B cell (primary cell): ENCODE measurements at regions not wholly inside any gene's neighbourhood (a gene's known extent, or its start where the extent isn't known, plus 50 kb on each side); places are given as distances from the start of the nearest gene placed in this dataset.

ENCODE experiments used
- ATAC-seq: fragments of 200-7000 bp; cut with Tn5 transposase; one replicate; pipeline ENCODE4 v1.10.0; 2021; ENCODE audit warnings: low read depth, mild to moderate bottlenecking, moderate number of reproducible peaks, moderate library complexity
- CTCF ChIA-PET: fragments of 350-600 bp; sonication (Branson Sonifier 250); formaldehyde crosslinking; loops from one replicate; lab custom pipeline; 2021; ENCODE audit warnings: antibody characterized with exemption, inconsistent platforms; lab: Charles Lee
- POLR2A ChIA-PET: fragments of 350-600 bp; sonication (Branson Sonifier 250); formaldehyde crosslinking; loops from one replicate; lab custom pipeline; 2021; ENCODE audit warnings: antibody characterized with exemption; lab: Charles Lee
- DNase-seq: peaks from one replicate; pipeline ENCODE4 v3.0.0; 2013
- H2AFZ ChIP-seq: 2 replicates; pipeline ENCODE4 v1.6.1; 2012; ENCODE audit warnings: mild to moderate bottlenecking, low read depth, low read length; ENCODE audit not compliant: insufficient read depth, poor library complexity, severe bottlenecking
- H3K27ac ChIP-seq, 2 donors: 1 replicate in 1 of 2; 2 replicates in 1 of 2; pipeline ENCODE4 v1.5.1; 2012 to 2013; ENCODE audit warnings: low read length in 2 of 2, mild to moderate bottlenecking in 2 of 2, moderate library complexity in 1 of 2
- H3K27me3 ChIP-seq, 4 experiments: fragments of 200-600 bp in 1 of 4; sonication (generic) in 1 of 4; replicated peaks in 1 of 4; 1 replicate in 2 of 4; 2 replicates in 2 of 4; pipeline versions ENCODE4 v1.6.1 to v1.7.0; 2013 to 2016; ENCODE audit warnings: low read length in 3 of 4, mild to moderate bottlenecking in 2 of 4, mixed read lengths in 1 of 4, moderate library complexity in 1 of 4; ENCODE audit not compliant: insufficient read depth in 4 of 4, control insufficient read depth in 3 of 4; ENCODE audit errors: control extremely low read depth in 1 of 4
- H3K36me3 ChIP-seq, 2 experiments: replicated peaks in 1 of 2; 1 replicate in 1 of 2; 2 replicates in 1 of 2; pipeline versions ENCODE4 v1.6.1 to v1.7.1; 2013; ENCODE audit warnings: low read length in 1 of 2; ENCODE audit not compliant: insufficient read depth in 2 of 2, control insufficient read depth in 1 of 2; ENCODE audit errors: control extremely low read depth in 1 of 2, extremely low read depth in 1 of 2
- H3K4me1 ChIP-seq, 2 donors: fragments of 200-600 bp in 1 of 2; sonication (generic) in 1 of 2; 1 replicate in 1 of 2; 2 replicates in 1 of 2; pipeline versions ENCODE4 v1.5.1 to v1.6.1; 2013 to 2017; ENCODE audit warnings: low read length in 2 of 2; ENCODE audit not compliant: control insufficient read depth in 2 of 2, insufficient read depth in 2 of 2
- H3K4me2 ChIP-seq: replicated peaks from 2 replicates; pipeline ENCODE3; 2012; ENCODE audit warnings: mild to moderate bottlenecking, low read depth, low read length; ENCODE audit not compliant: poor library complexity, severe bottlenecking
- H3K4me3 ChIP-seq, 5 experiments: fragments of 200-600 bp in 1 of 5; sonication (generic) in 1 of 5; 1 replicate in 3 of 5; 2 replicates in 2 of 5; pipeline versions ENCODE4 v1.5.1 to v1.7.0; 2011 to 2016; ENCODE audit warnings: low read length in 4 of 5, mild to moderate bottlenecking in 4 of 5, low read depth in 2 of 5, control low read depth in 1 of 5, moderate library complexity in 1 of 5; ENCODE audit not compliant: insufficient read depth in 1 of 5; ENCODE audit errors: control extremely low read depth in 1 of 5, extremely low read depth in 1 of 5
- H3K79me2 ChIP-seq: fragments of 200-600 bp; sonication (generic); one replicate; pipeline ENCODE4 v1.6.0; 2016; ENCODE audit warnings: low read length; ENCODE audit not compliant: control insufficient read depth, insufficient read depth
- H3K9ac ChIP-seq: fragments of 200-600 bp; sonication (generic); 2 replicates; pipeline ENCODE4 v1.6.1; 2017; ENCODE audit warnings: mild to moderate bottlenecking, low read length, moderate library complexity
- H3K9me3 ChIP-seq, 3 donors: one replicate each; pipeline versions ENCODE4 v1.6.1 to v1.7.1; 2013; ENCODE audit warnings: low read length in 2 of 3; ENCODE audit not compliant: control insufficient read depth in 2 of 3, insufficient read depth in 1 of 3; ENCODE audit errors: control extremely low read depth in 1 of 3
- H4K20me1 ChIP-seq: 2 replicates; pipeline ENCODE4 v1.6.0; 2012; ENCODE audit warnings: mild to moderate bottlenecking, low read length; ENCODE audit not compliant: insufficient read depth, control insufficient read depth, poor library complexity, severe bottlenecking
- H3K27ac Mint-ChIP-seq: one replicate; pipeline ENCODE4 v1.8.0; 2021; ENCODE audit warnings: mixed read lengths
- H3K27me3 Mint-ChIP-seq: one replicate; pipeline ENCODE4 v1.8.0; 2021; ENCODE audit warnings: mixed read lengths
- H3K4me1 Mint-ChIP-seq: one replicate; pipeline ENCODE4 v1.8.0; 2021; ENCODE audit warnings: mixed read lengths
- H3K4me3 Mint-ChIP-seq: one replicate; pipeline ENCODE4 v1.8.0; 2021; ENCODE audit warnings: mixed read lengths
- H3K9me3 Mint-ChIP-seq: one replicate; pipeline ENCODE4 v1.8.0; 2022; ENCODE audit warnings: mixed read lengths; ENCODE audit not compliant: insufficient read depth
- EZH2 ChIP-seq: IDR thresholded peaks from 2 replicates; pipeline ENCODE4 v1.6.1; 2012; ENCODE audit warnings: borderline replicate concordance, low read depth, mild to moderate bottlenecking, moderate library complexity, low read length; ENCODE audit not compliant: insufficient read depth, poor library complexity, severe bottlenecking
- WGBS: methylation state at CpG from one replicate; pipeline ENCODE4 v1.1.5; 2013; ENCODE audit warnings: missing lambda C conversion rate; ENCODE audit not compliant: insufficient coverage; 5-methylcytosine and 5-hydroxymethylcytosine counted together
- intact Hi-C: fragments of 100-400 bp; cut with micrococcal nuclease; formaldehyde crosslinking; loops from one replicate; pipeline ENCODE4 v1.10.0; 2022
- TF ChIP-seq, protein P1 (sequence below): fragments of 200-600 bp; IDR thresholded peaks from one replicate; pipeline ENCODE4 v1.8.0; 2022; ENCODE audit warnings: antibody characterized with exemption, mild to moderate bottlenecking

DNA sequence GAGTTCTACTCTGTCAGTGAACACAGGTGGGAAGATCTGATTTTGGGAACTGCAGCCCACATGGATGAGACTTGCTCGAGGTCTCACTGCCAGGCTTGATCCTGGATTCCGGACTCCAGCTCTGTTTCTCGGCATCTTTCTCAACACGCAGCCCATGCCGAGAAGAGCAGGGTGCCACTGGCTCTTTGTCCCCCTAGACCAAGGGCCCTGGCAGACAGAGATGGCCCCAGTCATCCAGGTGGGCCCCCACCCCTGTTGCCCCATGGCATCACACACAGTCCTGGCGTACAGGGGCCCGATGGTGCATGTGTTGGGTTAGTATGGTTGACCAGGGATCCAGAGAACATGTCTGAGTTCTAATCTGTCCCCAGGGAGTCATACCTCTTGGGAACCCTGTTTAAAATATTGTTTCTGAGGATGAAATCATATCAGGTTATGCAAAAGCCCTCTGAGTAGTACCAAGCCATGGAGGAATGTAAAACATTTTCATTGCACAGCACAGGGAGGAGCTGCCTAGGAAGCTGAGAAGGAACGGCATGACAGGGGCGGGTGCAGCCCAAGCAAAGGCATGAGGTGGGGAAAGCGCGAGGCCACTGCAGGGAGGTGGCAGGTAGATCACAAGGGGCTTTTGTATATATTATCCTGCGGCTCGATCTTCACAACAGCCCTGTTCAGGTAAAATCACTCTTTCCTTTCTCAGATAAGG, 320.6 kb downstream of the UACA start:
- H3K9me3 Mint-ChIP-seq, result no peaks in the 10 kb centered on the region
- peaks cover 28% of the 10 kb centered on the region for H3K27me3 Mint-ChIP-seq
- 99% methylated on average over 6 of the region's 13 CpGs for WGBS
- no peak for ATAC-seq
- H3K27ac ChIP-seq, result no peak overlapping the region
- intact Hi-C loops, result no loop called here
- no peaks in the 10 kb centered on the region for H3K79me2 ChIP-seq
- DNase-seq, result no peak
- peaks cover 16% of the 10 kb centered on the region for H3K4me1 Mint-ChIP-seq
- peaks cover 8 to 21% of the 10 kb centered on the region in 2 donors for H3K4me1 ChIP-seq
- no peak overlapping the region for H2AFZ ChIP-seq
- H3K9ac ChIP-seq, result no peak overlapping the region
- H3K36me3 ChIP-seq, result no peaks in the 10 kb centered on the region
- no peak overlapping the region for H3K4me3 Mint-ChIP-seq
- no peaks in the 10 kb centered on the region for H3K9me3 ChIP-seq
- peaks cover 0 to 8% (median 1%) of the 10 kb centered on the region in 4 experiments for H3K27me3 ChIP-seq
- H3K27ac Mint-ChIP-seq, result no peak overlapping the region
- H4K20me1 ChIP-seq, result no peaks in the 10 kb centered on the region
- CTCF ChIA-PET, result no interaction called here
- no peak overlapping the region for H3K4me2 ChIP-seq
- POLR2A ChIA-PET, result no interaction called here
- H3K4me3 ChIP-seq, result no peak overlapping the region
- TF ChIP-seq, protein P1, sequence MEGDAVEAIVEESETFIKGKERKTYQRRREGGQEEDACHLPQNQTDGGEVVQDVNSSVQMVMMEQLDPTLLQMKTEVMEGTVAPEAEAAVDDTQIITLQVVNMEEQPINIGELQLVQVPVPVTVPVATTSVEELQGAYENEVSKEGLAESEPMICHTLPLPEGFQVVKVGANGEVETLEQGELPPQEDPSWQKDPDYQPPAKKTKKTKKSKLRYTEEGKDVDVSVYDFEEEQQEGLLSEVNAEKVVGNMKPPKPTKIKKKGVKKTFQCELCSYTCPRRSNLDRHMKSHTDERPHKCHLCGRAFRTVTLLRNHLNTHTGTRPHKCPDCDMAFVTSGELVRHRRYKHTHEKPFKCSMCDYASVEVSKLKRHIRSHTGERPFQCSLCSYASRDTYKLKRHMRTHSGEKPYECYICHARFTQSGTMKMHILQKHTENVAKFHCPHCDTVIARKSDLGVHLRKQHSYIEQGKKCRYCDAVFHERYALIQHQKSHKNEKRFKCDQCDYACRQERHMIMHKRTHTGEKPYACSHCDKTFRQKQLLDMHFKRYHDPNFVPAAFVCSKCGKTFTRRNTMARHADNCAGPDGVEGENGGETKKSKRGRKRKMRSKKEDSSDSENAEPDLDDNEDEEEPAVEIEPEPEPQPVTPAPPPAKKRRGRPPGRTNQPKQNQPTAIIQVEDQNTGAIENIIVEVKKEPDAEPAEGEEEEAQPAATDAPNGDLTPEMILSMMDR, result no peak
- no peak for TF ChIP-seq EZH2

GRCh38 chr15:70442211-70442610, 321.1 kb downstream of the UACA start:
- ChIA-PET POLR2A (no interaction called here), CTCF (no interaction called here)
- no peaks in the 10 kb centered on the region for H3K36me3 ChIP-seq
- H3K4me3 ChIP-seq, result no peak overlapping the region
- TF ChIP-seq, protein P1, result no peak
- TF ChIP-seq EZH2, result no peak
- peaks cover 0 to 8% (median 1%) of the 10 kb centered on the region in 4 experiments for H3K27me3 ChIP-seq
- no peaks in the 10 kb centered on the region for H3K9me3 ChIP-seq
- H3K27ac ChIP-seq, result no peak overlapping the region
- H3K4me2 ChIP-seq, result no peak overlapping the region
- Mint-ChIP-seq H3K4me1 (peaks cover 12% of the 10 kb centered on the region), H3K27me3 (peaks cover 28% of the 10 kb centered on the region), H3K4me3 (no peak overlapping the region), H3K27ac (no peak overlapping the region), H3K9me3 (no peaks in the 10 kb centered on the region)
- WGBS, result 94% methylated on average over 13 of the region's 13 CpGs
- no peaks in the 10 kb centered on the region for H4K20me1 ChIP-seq
- H3K4me1 ChIP-seq, result peaks cover 2 to 17% of the 10 kb centered on the region in 2 donors
- no peak overlapping the region for H2AFZ ChIP-seq
- no peaks in the 10 kb centered on the region for H3K79me2 ChIP-seq
- DNase-seq, result no peak
- intact Hi-C loops, result no loop called here
- ATAC-seq, result no peak
- H3K9ac ChIP-seq, result no peak overlapping the region
